GM23248 (cell line): ENCODE measurements at regions not wholly inside any gene's neighbourhood (a gene's known extent, or its start where the extent isn't known, plus 50 kb on each side); places are given as distances from the start of the nearest gene placed in this dataset.

Experiments used
- DNase-seq: peaks from one replicate; pipeline ENCODE4 v3.0.0-alpha.2; 2015
- H2AFZ ChIP-seq: fragments of 200-600 bp; sonication (generic); 2 replicates; pipeline ENCODE4 v1.6.1; 2016; ENCODE audit warnings: antibody characterized with exemption
- H3F3A ChIP-seq: fragments of 200-600 bp; sonication (generic); 2 replicates; pipeline ENCODE4 v1.6.1; 2016; ENCODE audit warnings: mild to moderate bottlenecking, antibody characterized with exemption, mixed run types; ENCODE audit not compliant: insufficient read depth
- H3K27ac ChIP-seq: fragments of 200-600 bp; sonication (generic); 2 replicates; pipeline ENCODE4 v1.5.1; 2016; ENCODE audit warnings: mild to moderate bottlenecking
- H3K27me3 ChIP-seq: fragments of 200-600 bp; sonication (generic); replicated peaks from 2 replicates; pipeline ENCODE4 v1.6.1; 2016; ENCODE audit warnings: mild to moderate bottlenecking; ENCODE audit not compliant: insufficient read depth
- H3K36me3 ChIP-seq: fragments of 200-600 bp; sonication (generic); 2 replicates; pipeline ENCODE4 v1.6.1; 2016; ENCODE audit warnings: low read depth, mild to moderate bottlenecking
- H3K4me1 ChIP-seq: fragments of 200-600 bp; sonication (generic); 2 replicates; pipeline ENCODE4 v1.6.1; 2016; ENCODE audit warnings: mild to moderate bottlenecking; ENCODE audit not compliant: insufficient read depth
- H3K4me2 ChIP-seq: fragments of 200-600 bp; sonication (generic); one replicate; pipeline ENCODE4 v1.6.1; 2016; ENCODE audit warnings: mild to moderate bottlenecking; ENCODE audit not compliant: unreplicated experiment
- H3K4me3 ChIP-seq: fragments of 200-600 bp; sonication (generic); 2 replicates; pipeline ENCODE4 v1.5.1; 2016; ENCODE audit warnings: mild to moderate bottlenecking
- H3K79me2 ChIP-seq: fragments of 200-600 bp; sonication (generic); 2 replicates; pipeline ENCODE4 v1.6.1; 2016; ENCODE audit warnings: mild to moderate bottlenecking; ENCODE audit not compliant: insufficient read depth
- H3K9ac ChIP-seq: fragments of 200-600 bp; sonication (generic); 2 replicates; pipeline ENCODE4 v1.6.1; 2016; ENCODE audit warnings: mild to moderate bottlenecking
- H3K9me2 ChIP-seq: fragments of 200-600 bp; sonication (generic); 2 replicates; pipeline ENCODE4 v1.6.1; 2016; ENCODE audit warnings: mixed run types, mild to moderate bottlenecking, moderate library complexity; ENCODE audit not compliant: insufficient read depth
- H3K9me3 ChIP-seq: fragments of 200-600 bp; sonication (generic); one replicate; pipeline ENCODE4 v1.6.1; 2017; ENCODE audit warnings: low read depth
- H4K20me1 ChIP-seq: fragments of 200-600 bp; sonication (generic); 2 replicates; pipeline ENCODE4 v1.6.0; 2016; ENCODE audit not compliant: insufficient read depth
- EZH2 ChIP-seq: fragments of 200-600 bp; sonication (generic); IDR thresholded peaks from 2 replicates; pipeline ENCODE4 v1.6.1; 2018; ENCODE audit warnings: antibody characterized with exemption, mild to moderate bottlenecking; ENCODE audit not compliant: insufficient read depth, poor library complexity, severe bottlenecking
- EZH2phosphoT487 ChIP-seq: fragments of 200-600 bp; sonication (generic); IDR thresholded peaks from 2 replicates; pipeline ENCODE4 v1.6.1; 2018; ENCODE audit warnings: antibody characterized with exemption, moderate library complexity, mild to moderate bottlenecking, low read depth; ENCODE audit not compliant: insufficient read depth
- WGBS, 2 experiments: methylation state at CpG; one replicate each; pipeline ENCODE4 v1.1.6; 2015 to 2017; ENCODE audit warnings: low lambda C conversion rate in 2 of 2, low coverage in 1 of 2; ENCODE audit errors: missing lambda C conversion rate in 2 of 2; 5-methylcytosine and 5-hydroxymethylcytosine counted together
- in situ Hi-C: fragments of 300-500 bp; cut with MboI; formaldehyde crosslinking; loops from 2 replicates; pipeline ENCODE4 v1.15.0; 2020

- DNase-seq: peak; percentile 87
- 0% methylated on average over 1 of the region's 1 CpG for WGBS, 2 experiments
- in situ Hi-C loops: no loop called here
- Histone ChIP-seq H3K36me3 (no peaks in the 10 kb centered on the region), H3K9me3 (no peaks in the 10 kb centered on the region), H4K20me1 (no peaks in the 10 kb centered on the region), H3K4me3 (no peak overlapping the region), H3K4me2 (peak overlapping the region; percentile 21), H3K27ac (peak overlapping the region; percentile 81), H3K27me3 (no peaks in the 10 kb centered on the region), H3F3A (peaks cover 48% of the 10 kb centered on the region), H3K4me1 (peaks cover 53% of the 10 kb centered on the region), H3K9me2 (no peaks in the 10 kb centered on the region), H3K9ac (peak overlapping the region; percentile 47), H3K79me2 (no peaks in the 10 kb centered on the region), H2AFZ (no peak overlapping the region)
- TF ChIP-seq EZH2phosphoT487: no peak
- TF ChIP-seq EZH2: no peak
These were observed 60.3 kb downstream of the XCL2 start for GRCh38 chr1:168483539-168483938.

- no peaks in the 10 kb centered on the region for H3K9me2 ChIP-seq
- no peak for DNase-seq
- H3F3A ChIP-seq: peaks cover 35% of the 10 kb centered on the region
- H2AFZ ChIP-seq: no peak overlapping the region
- H3K4me1 ChIP-seq: peaks cover 41% of the 10 kb centered on the region
- no peaks in the 10 kb centered on the region for H3K9me3 ChIP-seq
- no peaks in the 10 kb centered on the region for H4K20me1 ChIP-seq
- no peaks in the 10 kb centered on the region for H3K36me3 ChIP-seq
- no peak overlapping the region for H3K9ac ChIP-seq
- no peaks in the 10 kb centered on the region for H3K79me2 ChIP-seq
- H3K27me3 ChIP-seq: no peaks in the 10 kb centered on the region
- in situ Hi-C loops: no loop called here
- H3K27ac ChIP-seq: peak overlapping the region; percentile 81
- TF ChIP-seq EZH2 (no peak), EZH2phosphoT487 (no peak)
- H3K4me3 ChIP-seq: no peak overlapping the region
- H3K4me2 ChIP-seq: no peak overlapping the region
These were observed 61.7 kb downstream of the XCL2 start for GRCh38 chr1:168482106-168482505.

GRCh38 chr1:168481586-168481985 is 62.2 kb downstream of the XCL2 start:
- Histone ChIP-seq H3K4me3 (no peak overlapping the region), H4K20me1 (no peaks in the 10 kb centered on the region), H3K4me1 (peaks cover 41% of the 10 kb centered on the region), H3K27ac (no peak overlapping the region), H3K4me2 (no peak overlapping the region), H3K36me3 (no peaks in the 10 kb centered on the region), H2AFZ (0 out of 2 replicates have a peak overlapping the region, but pooled peaks have one; percentile 16), H3K27me3 (no peaks in the 10 kb centered on the region), H3F3A (peaks cover 35% of the 10 kb centered on the region), H3K79me2 (no peaks in the 10 kb centered on the region), H3K9me3 (no peaks in the 10 kb centered on the region), H3K9me2 (no peaks in the 10 kb centered on the region), H3K9ac (no peak overlapping the region)
- TF ChIP-seq EZH2 (no peak), EZH2phosphoT487 (no peak)
- DNase-seq: no peak
- in situ Hi-C loops: no loop called here
- 48 to 57% methylated on average over 4 of the region's 4 CpGs for WGBS, 2 experiments

- no peak for DNase-seq
- Histone ChIP-seq H3K27ac (no peak overlapping the region), H3K4me3 (no peak overlapping the region), H3F3A (peaks cover 35% of the 10 kb centered on the region), H3K9me3 (no peaks in the 10 kb centered on the region), H3K4me2 (no peak overlapping the region), H3K79me2 (no peaks in the 10 kb centered on the region), H2AFZ (no peak overlapping the region), H3K36me3 (no peaks in the 10 kb centered on the region), H4K20me1 (no peaks in the 10 kb centered on the region), H3K4me1 (peaks cover 41% of the 10 kb centered on the region), H3K27me3 (no peaks in the 10 kb centered on the region), H3K9me2 (no peaks in the 10 kb centered on the region), H3K9ac (no peak overlapping the region)
- WGBS, 2 experiments: 100% methylated on average over 2 of the region's 2 CpGs
- in situ Hi-C loops: no loop called here
- TF ChIP-seq EZH2phosphoT487 (no peak), EZH2 (no peak)
These were observed 62.8 kb downstream of the XCL2 start for GRCh38 chr1:168480997-168481396.

GRCh38 chr1:168477792-168478191 is 66.0 kb downstream of the XCL2 start:
- Histone ChIP-seq H3K79me2 (no peaks in the 10 kb centered on the region), H3K36me3 (no peaks in the 10 kb centered on the region), H4K20me1 (no peaks in the 10 kb centered on the region), H3K4me1 (peaks cover 16% of the 10 kb centered on the region), H3K4me3 (no peak overlapping the region), H3K9me2 (no peaks in the 10 kb centered on the region), H3K9ac (no peak overlapping the region), H3F3A (peaks cover 16% of the 10 kb centered on the region), H2AFZ (no peak overlapping the region), H3K27me3 (no peaks in the 10 kb centered on the region), H3K27ac (no peak overlapping the region), H3K9me3 (no peaks in the 10 kb centered on the region), H3K4me2 (no peak overlapping the region)
- TF ChIP-seq EZH2phosphoT487 (no peak), EZH2 (no peak)
- in situ Hi-C loops: no loop called here
- no peak for DNase-seq
